GM12892 (cell line): ENCODE measurements at regions not wholly inside any gene's neighbourhood (a gene's known extent, or its start where the extent isn't known, plus 50 kb on each side); places are given as distances from the start of the nearest gene placed in this dataset.

Experiments used
- POLR2A ChIP-seq: IDR thresholded peaks from 2 replicates; pipeline ENCODE4 v1.6.1; 2011; ENCODE audit warnings: low read depth, low read length, control low read depth
- POLR2AphosphoS5 ChIP-seq: IDR thresholded peaks from 2 replicates; pipeline ENCODE4 v1.6.1; 2011; ENCODE audit warnings: low read depth, low read length, control low read depth
- TAF1 ChIP-seq: IDR thresholded peaks from 2 replicates; pipeline ENCODE4 v1.6.1; 2011; ENCODE audit warnings: low read depth, mild to moderate bottlenecking, control low read depth, low read length, borderline replicate concordance

DNA sequence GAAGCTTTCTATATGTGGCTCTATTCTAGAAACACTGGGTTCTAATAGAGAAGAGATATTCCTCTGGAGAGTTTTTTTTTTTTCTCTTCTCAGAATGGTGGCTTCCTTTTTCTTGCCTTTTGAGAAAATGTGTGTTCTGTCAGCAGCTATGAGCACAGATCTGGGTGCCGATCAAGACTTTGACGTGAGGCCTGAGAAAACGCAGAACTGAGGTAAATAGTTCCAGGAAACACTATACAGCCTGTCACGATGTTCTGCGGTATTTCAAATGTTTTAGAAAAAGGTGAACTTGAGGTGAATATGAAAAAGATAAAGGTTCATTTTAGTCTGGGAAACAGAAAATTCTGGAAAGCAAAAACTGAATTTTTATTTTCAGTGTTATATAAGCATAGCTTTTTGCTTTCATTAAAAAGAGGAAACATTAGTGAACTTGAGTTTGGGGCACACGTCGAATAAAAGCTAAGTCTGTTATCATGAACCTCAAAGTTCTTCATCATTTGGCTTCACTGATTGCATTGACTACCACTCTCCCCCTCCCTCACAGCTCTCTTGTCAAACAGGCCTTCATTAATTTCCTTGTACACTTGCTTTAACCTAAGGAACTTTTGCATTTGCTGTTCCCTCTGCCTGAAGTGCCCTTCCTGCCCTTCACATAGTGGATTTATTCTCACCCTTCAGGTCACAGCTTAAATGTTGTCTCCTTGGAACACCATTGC, 265.1 kb downstream of the NFKBIZ start:
- no peak for TF ChIP-seq POLR2AphosphoS5
- TF ChIP-seq TAF1 = no peak
- TF ChIP-seq POLR2A = no peak
